GM12864 (cell line): ENCODE measurements at regions not wholly inside any gene's neighbourhood (a gene's known extent, or its start where the extent isn't known, plus 50 kb on each side); places are given as distances from the start of the nearest gene placed in this dataset.

Experiments used
- DNase-seq: peaks from one replicate; pipeline ENCODE4 v3.0.0-alpha.2; 2011; ENCODE audit warnings: low read depth
- H3K4me3 ChIP-seq: 2 replicates; pipeline ENCODE4 v1.5.1; 2011; ENCODE audit warnings: mild to moderate bottlenecking, low read depth, low read length, control low read depth
- TF ChIP-seq, protein P1 (sequence below): IDR thresholded peaks from 2 replicates; pipeline ENCODE4 v1.5.1; 2011; ENCODE audit warnings: low read depth, mild to moderate bottlenecking, moderate library complexity, low read length, control low read depth, inconsistent platforms; ENCODE audit errors: missing control alignments

DNA sequence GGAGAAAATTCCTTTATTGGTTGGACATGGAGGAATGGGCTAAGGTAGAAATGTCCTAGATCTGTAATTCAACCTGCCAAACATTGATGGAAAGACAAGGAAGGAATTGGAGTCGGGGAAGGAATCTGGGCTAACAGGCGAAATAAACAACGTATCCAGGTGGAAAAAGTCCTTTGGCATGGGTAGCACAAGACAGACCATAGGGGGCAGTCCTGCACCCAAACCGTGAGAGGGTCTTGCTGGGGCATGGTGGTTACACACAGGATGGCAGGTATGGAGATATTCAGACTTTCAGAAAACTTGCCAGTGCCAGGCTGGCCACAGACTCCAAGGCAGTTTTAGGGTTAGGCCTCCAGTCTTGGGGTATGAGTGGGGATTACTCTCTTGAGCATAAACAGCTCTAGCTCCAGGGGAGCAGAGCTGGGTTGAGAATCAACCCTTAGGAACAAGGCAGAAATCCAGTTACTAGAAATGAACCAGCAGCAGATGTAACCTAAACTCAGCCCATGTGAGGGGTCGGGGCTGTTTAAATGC, 188.6 kb upstream of the GDF10 start:
- DNase-seq = no peak
- TF ChIP-seq, protein P1, sequence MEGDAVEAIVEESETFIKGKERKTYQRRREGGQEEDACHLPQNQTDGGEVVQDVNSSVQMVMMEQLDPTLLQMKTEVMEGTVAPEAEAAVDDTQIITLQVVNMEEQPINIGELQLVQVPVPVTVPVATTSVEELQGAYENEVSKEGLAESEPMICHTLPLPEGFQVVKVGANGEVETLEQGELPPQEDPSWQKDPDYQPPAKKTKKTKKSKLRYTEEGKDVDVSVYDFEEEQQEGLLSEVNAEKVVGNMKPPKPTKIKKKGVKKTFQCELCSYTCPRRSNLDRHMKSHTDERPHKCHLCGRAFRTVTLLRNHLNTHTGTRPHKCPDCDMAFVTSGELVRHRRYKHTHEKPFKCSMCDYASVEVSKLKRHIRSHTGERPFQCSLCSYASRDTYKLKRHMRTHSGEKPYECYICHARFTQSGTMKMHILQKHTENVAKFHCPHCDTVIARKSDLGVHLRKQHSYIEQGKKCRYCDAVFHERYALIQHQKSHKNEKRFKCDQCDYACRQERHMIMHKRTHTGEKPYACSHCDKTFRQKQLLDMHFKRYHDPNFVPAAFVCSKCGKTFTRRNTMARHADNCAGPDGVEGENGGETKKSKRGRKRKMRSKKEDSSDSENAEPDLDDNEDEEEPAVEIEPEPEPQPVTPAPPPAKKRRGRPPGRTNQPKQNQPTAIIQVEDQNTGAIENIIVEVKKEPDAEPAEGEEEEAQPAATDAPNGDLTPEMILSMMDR = no peak
- H3K4me3 ChIP-seq = no peak overlapping the region

DNA sequence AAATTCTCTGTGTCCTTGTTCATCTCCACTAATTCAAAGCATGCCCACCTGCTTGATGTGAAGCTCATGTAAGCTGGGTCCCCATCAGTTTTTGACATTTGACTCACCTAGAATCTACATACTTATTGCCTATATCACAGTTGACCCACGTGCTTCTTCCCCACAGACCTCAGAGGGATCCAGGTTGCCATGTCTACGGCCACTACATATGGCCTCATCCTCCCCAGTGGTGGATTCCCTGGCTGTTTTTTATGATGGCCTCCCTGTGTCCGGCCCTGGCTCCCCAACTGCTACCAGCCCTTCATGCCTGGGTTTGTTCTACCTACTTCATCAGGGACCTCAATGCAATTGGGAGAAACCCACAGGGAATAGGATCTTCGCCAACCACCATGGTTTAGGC, 187.4 kb upstream of the GDF10 start:
- DNase-seq = no peak
- TF ChIP-seq, protein P1 = no peak
- H3K4me3 ChIP-seq = no peak overlapping the region

GRCh38 chr10:47113907-47114500, 186.0 kb upstream of the GDF10 start:
- no peak for DNase-seq
- TF ChIP-seq, protein P1 = no peak
- no peak overlapping the region for H3K4me3 ChIP-seq

DNA sequence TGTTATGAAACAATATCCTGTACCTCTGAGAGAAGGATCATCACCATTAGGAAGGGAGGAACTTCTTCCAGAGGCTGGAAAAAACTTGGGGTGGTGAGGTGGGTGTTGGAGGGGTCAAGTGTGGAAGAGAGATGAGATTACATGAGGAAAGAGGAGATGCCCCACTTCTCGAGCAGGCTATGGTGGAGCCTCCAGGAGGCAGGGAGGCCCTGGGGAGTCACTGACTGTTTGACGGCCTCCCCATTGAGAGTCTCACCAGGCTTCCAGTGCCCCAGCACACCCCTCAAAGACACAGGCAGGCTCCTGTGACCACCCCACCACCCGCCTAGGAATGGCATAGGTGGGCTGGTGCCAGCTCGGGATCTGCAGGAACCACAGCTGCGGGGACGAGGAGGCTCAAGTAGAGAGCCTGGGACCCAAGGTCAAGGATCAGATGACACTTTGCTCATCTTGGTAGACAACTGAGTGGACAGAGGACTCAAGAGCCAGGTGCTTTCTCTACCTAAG, 185.3 kb upstream of the GDF10 start:
- TF ChIP-seq, protein P1 = no peak
- no peak for DNase-seq
- no peak overlapping the region for H3K4me3 ChIP-seq

DNA sequence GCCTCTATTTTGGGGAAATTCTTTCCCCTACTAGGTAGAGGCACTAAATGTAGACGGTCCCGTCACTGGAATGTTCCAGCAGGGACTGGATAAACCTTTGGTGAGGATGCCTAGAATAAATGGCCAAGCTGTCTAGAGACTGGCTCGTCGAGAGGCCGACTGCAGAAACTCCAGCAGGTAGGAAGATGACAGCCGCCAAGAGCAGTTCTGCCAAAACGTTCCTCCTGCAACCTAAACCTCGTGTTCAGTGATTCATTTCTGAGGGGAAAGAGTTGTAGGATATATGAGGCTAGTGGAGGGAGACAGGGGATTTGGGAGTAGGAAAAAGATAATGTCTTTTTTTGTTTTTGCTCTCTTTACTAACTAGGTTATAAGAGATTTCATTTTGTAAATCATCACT, 184.7 kb upstream of the GDF10 start:
- DNase-seq = no peak
- H3K4me3 ChIP-seq = no peak overlapping the region
- TF ChIP-seq, protein P1 = no peak

DNA sequence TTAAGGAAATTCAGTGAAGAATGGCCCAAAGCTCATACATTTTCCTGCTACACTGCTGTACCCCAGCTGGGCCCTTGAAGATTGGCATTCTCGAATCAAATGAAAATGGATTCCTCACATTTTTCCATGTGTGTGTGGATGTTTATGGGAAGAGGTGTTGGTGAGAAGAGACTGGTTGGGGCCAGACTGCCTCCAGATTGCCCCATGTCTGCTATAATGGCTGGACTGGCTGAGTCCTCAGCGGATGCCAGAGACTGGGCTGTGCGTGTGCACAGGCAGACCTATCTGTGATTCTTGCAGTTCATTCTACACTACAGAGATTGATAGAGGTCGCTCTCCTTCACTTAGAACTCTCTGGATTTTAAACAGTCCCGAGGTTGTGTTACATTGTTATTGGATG, 183.6 kb upstream of the GDF10 start:
- TF ChIP-seq, protein P1 = no peak
- DNase-seq = no peak
- no peak overlapping the region for H3K4me3 ChIP-seq

DNA sequence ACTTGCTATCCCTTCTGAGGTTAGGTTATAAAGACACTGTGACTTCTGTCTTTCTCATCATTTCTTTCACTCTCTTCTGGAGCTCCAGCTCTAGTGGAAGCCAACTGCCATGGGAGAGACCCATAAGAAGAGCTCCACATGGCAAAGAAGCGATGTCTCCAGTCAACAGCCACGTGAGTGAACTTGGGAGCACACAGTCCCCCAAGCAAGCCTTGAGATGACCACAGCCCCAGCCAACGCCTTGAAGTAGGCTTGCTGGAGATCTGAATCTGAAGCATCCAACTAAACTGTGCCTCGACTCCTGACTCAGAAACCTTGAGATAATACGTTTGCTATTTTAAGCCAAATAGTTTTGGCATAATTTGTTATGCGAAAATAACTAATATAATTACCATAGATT, 181.7 kb upstream of the GDF10 start:
- no peak overlapping the region for H3K4me3 ChIP-seq
- no peak for DNase-seq
- TF ChIP-seq, protein P1 = no peak
